AG04450 (cell line): ENCODE measurements at regions not wholly inside any gene's neighbourhood (a gene's known extent, or its start where the extent isn't known, plus 50 kb on each side); places are given as distances from the start of the nearest gene placed in this dataset.
"Not testable (repeated sequence)": the region's sequence is repeated elsewhere in the genome, so short reads cannot be mapped to it uniquely, and the experiment has no call there.

ENCODE experiments used
- CTCF ChIA-PET: fragments of 300-600, 350-600 bp; formaldehyde crosslinking; extraction: SDS; loops from one replicate; lab custom pipeline; 2022; ENCODE audit warnings: antibody characterized with exemption, inconsistent platforms; lab: Charles Lee
- POLR2A ChIA-PET: fragments of 350-600 bp; formaldehyde crosslinking; extraction: SDS; loops from one replicate; lab custom pipeline; 2021; ENCODE audit warnings: antibody characterized with exemption, inconsistent platforms; lab: Yijun Ruan, JAX
- DNase-seq: peaks from one replicate; pipeline ENCODE4 v3.0.0-alpha.2; 2011; ENCODE audit warnings: low read depth, low spot score
- H3K27ac ChIP-seq: one replicate; pipeline ENCODE4 v1.5.1; 2012; ENCODE audit warnings: low read depth, low read length, control low read depth
- H3K27me3 ChIP-seq: one replicate; pipeline ENCODE4 v1.6.0; 2012; ENCODE audit warnings: low read length; ENCODE audit not compliant: control insufficient read depth, insufficient read depth
- H3K4me3 ChIP-seq: 2 replicates; pipeline ENCODE4 v1.5.1; 2011; ENCODE audit warnings: mild to moderate bottlenecking, low read depth, low read length, control low read depth
- H3K9me3 ChIP-seq: 2 replicates; pipeline ENCODE4 v1.5.1; 2012; ENCODE audit warnings: low read length; ENCODE audit not compliant: control insufficient read depth, insufficient read depth
- TF ChIP-seq, protein P1 (sequence below): IDR thresholded peaks from 2 replicates; pipeline ENCODE4 v1.5.1; 2011; ENCODE audit warnings: low read depth, low read length, control low read depth, inconsistent platforms

DNA sequence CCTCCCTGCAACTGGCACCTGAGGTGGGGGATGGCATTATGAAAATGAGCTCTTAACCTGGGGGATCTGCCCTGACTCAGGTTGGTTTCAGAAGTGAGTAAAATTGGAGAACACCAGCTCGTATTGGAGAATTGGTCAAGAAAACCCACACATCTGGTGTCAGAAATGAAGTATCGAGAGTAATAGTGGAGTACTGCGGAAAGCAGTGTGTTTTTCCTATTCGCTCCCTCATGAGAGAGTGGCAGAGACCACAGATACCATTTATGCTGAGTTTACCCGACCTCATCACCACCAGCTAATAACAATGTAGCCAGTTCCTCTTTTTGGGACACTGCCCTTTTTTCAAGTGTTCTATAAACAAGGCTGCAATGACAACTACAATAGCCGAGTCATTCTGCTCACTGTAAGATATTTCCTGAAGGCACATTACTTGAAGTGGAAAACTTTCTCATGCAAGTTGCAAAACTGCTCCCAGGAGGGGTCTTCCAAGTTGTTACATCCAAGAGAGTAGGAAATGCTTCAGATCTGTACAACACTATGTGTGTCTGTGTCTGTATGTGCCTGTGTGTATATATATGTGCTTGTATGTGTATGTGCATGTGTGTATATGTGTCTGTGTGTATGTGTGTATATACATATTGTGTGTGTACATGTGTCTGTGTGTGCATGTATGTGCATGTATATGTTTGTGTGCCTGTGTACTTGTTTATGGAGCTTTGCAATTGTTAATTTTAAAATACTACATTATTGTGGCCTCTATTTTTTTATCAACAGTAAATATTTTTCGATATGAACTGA lies 106.0 kb upstream of the CST7 start:
- ChIA-PET CTCF (no interaction called here), POLR2A (no interaction called here)
- no peak for DNase-seq
- Histone ChIP-seq H3K27me3 (no peaks in the 10 kb centered on the region), H3K9me3 (no peaks in the 10 kb centered on the region), H3K27ac (no peak overlapping the region), H3K4me3 (no peak overlapping the region)
- TF ChIP-seq, protein P1, sequence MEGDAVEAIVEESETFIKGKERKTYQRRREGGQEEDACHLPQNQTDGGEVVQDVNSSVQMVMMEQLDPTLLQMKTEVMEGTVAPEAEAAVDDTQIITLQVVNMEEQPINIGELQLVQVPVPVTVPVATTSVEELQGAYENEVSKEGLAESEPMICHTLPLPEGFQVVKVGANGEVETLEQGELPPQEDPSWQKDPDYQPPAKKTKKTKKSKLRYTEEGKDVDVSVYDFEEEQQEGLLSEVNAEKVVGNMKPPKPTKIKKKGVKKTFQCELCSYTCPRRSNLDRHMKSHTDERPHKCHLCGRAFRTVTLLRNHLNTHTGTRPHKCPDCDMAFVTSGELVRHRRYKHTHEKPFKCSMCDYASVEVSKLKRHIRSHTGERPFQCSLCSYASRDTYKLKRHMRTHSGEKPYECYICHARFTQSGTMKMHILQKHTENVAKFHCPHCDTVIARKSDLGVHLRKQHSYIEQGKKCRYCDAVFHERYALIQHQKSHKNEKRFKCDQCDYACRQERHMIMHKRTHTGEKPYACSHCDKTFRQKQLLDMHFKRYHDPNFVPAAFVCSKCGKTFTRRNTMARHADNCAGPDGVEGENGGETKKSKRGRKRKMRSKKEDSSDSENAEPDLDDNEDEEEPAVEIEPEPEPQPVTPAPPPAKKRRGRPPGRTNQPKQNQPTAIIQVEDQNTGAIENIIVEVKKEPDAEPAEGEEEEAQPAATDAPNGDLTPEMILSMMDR = no peak

DNA sequence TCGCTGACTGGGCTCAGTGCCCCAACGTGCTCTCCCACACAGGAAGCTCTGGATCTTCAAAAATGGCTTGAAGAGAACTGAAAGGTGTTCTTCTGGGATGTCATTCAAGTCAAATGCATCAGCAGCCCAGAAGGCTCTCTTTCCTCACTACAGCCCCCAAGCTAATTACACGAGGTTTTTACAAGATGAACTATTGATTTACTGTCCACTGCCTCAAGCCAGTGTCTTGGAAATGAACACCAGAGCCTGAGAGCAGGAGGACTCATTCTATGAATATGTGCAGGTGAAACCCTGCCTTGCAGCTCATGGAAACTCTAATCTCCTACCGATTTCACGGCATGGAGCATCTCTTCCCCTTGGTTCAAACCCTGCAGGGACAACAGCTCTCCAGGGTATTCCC lies 98.9 kb upstream of the CST7 start:
- Histone ChIP-seq H3K4me3 (no peak overlapping the region), H3K27ac (no peak overlapping the region), H3K27me3 (no peaks in the 10 kb centered on the region), H3K9me3 (no peaks in the 10 kb centered on the region; the same call in 1 of the 2 replicates)
- ChIA-PET POLR2A (no interaction called here), CTCF (no interaction called here)
- TF ChIP-seq, protein P1 = no peak
- DNase-seq = no peak

DNA sequence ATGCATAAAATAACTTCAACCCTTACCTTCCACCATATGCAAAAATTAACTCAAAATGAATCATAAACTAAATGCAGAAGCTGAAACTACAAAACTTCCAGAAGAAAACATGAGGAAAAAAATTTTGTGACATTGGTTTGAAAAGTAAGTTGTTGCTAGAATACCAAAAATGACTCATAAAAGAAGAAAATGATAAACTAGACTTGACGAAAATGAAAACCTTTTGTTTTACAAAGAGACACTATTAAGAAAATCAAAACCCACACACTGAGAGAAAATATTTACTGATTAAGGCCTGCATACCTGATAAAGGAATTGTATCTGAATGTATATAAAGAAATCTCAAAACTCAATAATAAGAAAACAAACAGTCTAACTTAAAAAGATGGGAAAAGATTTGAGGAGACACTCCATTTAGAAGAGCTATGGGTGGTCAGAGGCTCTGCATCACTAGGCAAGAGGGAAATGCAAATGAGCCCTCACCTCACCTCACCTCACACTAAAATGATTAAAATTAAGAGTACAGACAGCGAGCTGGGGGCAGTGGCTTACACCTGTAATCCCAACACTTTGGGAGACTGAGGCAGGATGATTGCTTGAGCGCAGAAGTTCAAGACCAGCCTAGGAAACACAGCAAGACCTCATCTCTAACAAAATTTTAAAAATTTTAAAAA lies 97.6 kb upstream of the CST7 start:
- ChIA-PET CTCF (no interaction called here), POLR2A (no interaction called here)
- TF ChIP-seq, protein P1 = no peak

DNA sequence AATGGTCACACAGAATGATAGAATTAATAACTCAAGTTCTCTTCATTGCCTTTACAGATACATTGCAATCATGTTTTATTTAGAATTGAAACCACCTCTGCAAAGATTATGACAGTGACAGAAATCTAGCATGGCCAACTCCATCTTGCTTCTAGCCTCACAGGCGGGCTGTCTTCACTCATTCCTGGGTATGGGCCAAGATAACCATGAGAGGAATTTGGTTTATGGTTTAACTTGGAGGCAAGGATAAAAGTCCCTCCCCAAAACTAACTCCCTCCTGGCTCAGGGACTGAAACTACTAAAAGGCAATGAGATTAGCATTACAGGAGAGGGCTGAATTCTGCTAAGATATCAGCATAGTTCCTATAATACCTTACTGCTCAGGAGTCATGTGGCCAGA lies 95.2 kb upstream of the CST7 start:
- H3K9me3 ChIP-seq = peaks cover 6% of the 10 kb centered on the region
- no peaks in the 10 kb centered on the region for H3K27me3 ChIP-seq
- ChIA-PET CTCF (no interaction called here), POLR2A (no interaction called here)
- H3K27ac ChIP-seq = no peak overlapping the region
- no peak for DNase-seq
- TF ChIP-seq, protein P1 = no peak
- H3K4me3 ChIP-seq = no peak overlapping the region

More for the DNA sequence above, 97.6 kb upstream of the CST7 start:
- no peaks in the 10 kb centered on the region for H3K27me3 ChIP-seq
- H3K4me3 ChIP-seq = no peak overlapping the region
- H3K9me3 ChIP-seq = no peaks in the 10 kb centered on the region; the same call in 1 of the 2 replicates
- no peak overlapping the region for H3K27ac ChIP-seq
- DNase-seq = no peak

DNA sequence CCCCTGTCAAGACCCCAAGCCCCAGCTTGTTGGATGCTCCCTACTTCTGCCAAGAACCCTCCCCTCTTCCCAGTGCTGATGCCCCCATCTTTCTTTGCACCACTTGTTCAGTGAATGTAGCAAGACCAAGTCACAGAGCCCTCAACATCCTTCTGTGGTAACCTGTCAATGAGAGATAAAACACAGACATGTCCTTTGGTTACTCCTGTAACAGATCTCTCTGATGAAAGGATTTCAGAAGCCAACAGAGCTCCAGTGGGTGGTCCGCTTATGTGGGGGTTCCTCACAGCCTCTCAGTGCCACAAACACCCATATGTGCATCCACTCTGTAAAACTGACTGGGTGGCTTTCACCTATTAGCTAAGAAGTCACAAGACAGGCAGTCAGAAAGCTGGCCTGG lies 93.2 kb upstream of the CST7 start:
- TF ChIP-seq, protein P1 = no peak
- no peak overlapping the region for H3K4me3 ChIP-seq
- no peaks in the 10 kb centered on the region for H3K27me3 ChIP-seq
- ChIA-PET CTCF (no interaction called here), POLR2A (no interaction called here)
- H3K9me3 ChIP-seq = peaks cover 6% of the 10 kb centered on the region
- DNase-seq = no peak
- no peak overlapping the region for H3K27ac ChIP-seq

DNA sequence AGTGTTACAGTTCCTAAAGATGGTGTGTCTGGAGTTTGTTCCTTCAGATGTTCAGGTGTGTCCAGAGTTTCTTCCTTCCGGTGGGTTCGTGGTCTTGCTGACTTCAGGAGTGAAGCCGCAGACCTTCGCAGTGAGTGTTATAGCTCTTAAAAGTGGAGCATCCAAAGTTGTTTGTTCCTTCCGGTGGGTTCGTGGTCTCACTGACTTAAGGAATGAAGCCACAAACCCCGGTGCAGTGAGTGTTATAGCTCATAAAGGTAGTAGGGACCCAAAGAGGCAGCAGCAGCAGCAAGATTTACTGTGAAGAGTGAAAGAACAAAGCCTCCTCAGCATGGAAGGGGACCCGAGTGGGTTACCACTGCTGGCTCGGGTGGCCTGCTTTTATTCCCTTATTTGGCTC lies 90.6 kb upstream of the CST7 start:
- H3K27ac ChIP-seq, POLR2A ChIA-PET, DNase-seq, H3K9me3 ChIP-seq, H3K27me3 ChIP-seq, H3K4me3 ChIP-seq, CTCF ChIA-PET: not testable (repeated sequence)
